Activated CD8-positive, alpha-beta memory T cell treated with anti-CD3 and anti-CD28 coated beads for 48 hours (primary cell): ENCODE measurements at regions not wholly inside any gene's neighbourhood (a gene's known extent, or its start where the extent isn't known, plus 50 kb on each side); places are given as distances from the start of the nearest gene placed in this dataset.

Source experiments
- DNase-seq, 3 experiments: peaks; one replicate each; pipeline ENCODE4 v3.0.0-alpha.2; 2020; ENCODE audit warnings: low read depth in 2 of 3, low spot score in 2 of 3

DNA sequence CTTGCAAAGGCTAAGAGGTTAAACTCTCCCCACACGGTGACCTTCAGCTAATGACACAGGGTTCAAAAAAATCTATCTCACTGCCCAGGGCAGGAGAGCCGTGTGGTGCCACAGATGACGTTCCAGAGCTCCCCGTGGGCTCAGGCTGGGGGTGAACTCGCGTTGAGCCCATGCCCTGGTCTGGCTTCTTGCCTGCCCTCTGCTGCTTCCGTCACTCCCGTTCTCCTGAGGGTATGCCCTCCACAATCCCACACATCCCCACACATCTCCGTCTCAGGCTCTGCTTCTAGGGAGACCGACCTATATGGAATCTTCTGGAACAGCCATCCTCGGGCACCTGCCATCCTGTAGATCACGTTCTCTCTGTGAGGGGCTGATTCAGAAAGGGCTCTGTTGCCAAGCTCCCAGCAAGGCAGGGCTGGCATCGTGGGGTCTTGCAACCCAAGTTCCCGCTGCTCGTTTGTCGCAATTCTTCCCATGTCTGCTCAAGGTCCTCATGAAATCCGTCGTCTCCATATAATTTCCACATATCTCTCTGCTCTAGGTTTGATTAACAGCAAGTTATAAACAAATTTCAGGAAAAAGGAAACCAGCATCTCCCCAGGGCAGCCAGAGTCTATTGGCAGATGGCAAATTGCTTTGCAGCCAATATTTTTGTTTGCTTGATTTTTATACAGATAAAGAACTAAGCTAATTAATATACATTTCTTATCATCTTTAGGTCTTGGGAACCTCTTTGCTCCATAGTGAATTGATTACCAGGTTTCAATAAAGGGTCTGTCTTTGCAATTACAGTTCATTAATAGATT, 278.2 kb downstream of the PTPRU start:
- DNase-seq, result no peak

DNA sequence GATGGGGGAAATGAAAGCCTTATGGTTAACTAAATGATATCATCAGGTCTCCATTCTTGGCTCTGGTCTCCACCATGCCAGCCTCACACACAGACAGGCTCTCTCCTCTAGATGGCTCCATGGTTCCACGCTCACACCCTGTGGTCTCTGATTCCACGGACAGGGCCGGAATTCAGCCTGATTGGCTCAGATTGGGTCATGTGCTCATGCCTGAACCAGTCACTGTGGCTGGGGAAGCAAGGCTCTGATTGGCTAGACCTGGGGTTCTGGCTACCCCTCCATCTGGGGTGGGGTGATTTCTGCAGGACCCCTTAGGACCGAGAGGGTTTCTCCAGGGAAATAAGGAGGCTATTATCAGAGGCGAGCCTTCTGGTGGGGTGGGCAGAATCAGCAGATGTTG, 277.0 kb downstream of the PTPRU start:
- DNase-seq, result no peak

DNA sequence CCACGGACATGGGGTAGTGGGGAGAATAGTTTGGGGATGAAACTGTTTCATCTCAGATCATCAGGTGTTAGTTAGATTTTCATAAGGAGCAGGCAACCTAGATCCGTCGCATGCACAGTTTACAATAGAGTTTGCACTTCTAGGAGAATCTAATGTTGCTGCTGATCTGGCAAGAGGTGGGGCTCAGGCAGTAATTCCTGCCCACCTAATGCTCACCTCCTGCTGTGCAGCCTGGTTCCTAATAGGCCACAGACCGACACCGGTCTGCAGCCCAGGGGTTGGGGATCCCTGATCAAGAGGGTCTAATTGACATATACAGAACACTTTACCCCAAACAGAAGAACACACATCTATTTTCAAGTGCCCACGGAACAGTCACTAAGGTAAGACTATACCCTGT, 275.1 kb downstream of the PTPRU start:
- DNase-seq, result no peak

DNA sequence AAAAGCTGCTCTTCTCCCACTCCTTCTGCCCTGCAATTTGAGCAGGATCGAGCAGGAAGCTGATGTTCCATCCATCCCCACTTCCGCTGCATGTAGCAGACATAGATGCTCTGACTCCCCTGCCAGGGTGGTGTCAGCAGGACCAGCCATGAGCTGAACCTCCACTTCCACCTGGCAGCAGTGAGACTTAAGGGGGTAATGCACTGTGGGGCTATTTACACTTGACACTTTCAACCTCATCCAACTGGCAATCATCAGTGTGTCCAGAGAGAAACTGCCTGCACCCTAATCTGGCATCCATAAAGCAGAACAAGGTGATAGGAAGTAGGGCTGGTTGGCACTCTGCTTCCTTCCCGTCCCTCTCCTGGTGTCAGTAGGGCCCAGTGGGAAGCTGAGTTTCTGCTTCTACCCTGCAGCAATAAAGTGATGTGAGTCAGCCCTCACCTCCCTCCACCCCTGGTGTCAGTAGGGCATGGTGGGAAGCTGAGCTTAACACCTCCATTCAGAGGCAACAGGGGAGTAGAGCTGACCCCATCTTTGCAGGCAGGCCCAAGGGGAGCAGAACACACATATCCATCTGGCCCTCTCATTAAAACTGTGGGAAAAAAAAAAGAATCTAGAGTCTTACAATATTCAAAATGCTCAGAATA, 272.3 kb downstream of the PTPRU start:
- DNase-seq, result no peak

DNA sequence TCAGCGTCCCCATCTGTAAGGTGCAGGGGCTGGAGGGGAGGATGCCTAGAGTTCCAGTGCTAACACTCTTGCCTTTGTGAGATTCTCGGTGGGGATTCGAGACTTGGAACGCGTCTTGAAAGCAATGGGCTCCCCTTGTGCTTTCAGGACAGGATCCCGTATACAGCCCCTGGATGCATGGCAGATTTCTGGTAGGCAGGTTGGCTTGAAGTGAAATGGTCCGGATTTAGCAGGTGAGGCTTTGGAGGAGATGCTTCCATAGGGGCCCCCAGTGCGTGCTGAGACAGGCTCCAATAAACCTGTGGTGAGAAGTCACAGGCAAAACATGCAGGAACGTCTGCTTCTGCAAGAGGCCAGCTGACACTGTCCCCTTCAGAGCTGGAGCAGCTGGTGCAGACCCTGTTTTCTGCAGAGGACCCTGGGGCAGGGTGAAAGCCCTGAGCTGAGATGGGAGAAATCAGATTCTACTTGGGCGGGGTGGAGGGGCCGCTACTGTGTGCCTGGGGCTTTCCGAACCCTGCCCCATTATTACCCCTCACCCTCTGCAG, 270.4 kb downstream of the PTPRU start:
- no peak for DNase-seq

DNA sequence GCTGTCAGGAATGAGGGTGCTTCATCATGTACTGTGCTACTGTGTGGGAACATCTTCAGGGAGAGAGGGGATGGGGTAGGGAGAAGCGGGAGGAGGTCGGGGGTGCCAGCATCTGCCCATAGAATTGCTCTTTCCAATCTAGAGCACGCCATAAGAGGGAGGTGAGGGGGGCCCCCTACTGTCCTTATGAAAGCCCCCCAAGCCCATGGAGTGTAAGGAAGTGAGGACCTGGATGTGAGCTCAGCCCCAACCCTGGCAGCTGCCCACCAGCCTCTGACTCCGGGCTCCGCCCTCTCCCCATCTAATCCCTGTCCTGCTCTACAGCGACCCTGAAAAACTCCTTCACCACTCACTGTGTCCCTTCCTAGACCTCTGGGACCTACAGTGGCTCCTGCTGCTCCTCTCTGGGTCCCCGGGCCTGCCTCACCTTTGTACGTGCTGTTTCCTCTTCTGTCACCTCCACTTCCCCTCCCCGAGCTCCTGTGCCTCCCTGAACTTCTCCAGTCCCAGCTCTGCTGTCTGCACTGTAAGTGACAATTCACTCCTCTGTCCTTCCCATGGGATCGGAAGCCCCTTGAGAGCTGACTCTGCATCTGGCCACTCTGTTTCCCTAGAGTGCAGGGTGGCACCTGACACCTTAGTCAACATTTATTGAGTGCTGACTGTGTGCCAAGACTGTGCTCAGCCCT, 269.4 kb downstream of the PTPRU start:
- no peak for DNase-seq

DNA sequence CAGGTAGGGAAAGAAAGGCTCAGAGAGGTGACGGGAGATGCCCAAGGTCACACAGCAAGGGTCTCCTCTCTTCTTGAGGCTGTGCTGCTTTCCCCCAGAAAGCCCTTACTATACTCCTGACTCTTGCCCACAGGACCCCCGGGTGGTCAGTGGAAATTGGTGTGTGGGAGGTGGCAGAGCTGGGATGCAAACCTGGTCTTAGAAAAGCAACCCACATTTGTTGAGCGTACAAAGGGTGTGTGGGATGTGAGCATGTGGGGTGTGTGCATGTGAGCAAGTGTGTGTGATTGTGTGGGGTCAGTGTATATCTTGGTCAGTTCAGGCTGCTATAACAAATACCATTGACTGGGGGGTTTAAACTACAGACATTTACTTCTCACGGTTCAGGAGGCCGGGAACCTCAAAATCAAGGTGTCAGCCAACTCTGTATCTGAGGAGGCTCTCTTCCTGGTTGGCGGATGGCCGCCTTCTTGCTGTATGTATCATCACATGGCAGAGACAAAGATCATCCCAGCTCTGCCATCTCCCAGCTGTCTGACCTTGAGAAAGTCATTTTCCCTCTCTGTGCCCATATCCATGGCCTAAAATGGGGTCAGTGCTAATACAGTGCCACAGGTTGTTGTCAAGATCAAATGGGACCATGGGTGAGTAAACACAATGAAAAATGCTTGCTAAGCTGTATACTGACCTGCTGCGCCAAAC, 268.5 kb downstream of the PTPRU start:
- no peak for DNase-seq

DNA sequence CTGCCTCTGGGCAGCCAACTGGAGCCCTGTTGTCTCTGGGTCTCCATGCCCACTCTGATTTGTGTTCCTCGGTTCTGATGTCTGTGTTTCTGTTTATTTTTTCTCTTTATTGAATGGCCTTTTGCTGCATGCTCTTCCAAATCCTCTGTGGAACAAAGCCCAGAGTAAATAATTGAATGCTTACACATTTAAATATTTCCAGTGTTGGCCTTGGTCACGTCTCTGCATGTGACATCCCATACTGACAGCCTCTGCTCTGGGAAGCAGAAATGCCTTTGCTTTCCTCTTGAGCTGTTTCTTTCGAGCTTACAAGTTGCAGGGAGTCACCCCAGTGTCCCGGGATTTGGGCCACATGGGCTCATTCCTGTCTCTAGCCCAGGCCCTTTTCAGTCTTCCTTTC, 267.9 kb downstream of the PTPRU start:
- DNase-seq, result no peak

DNA sequence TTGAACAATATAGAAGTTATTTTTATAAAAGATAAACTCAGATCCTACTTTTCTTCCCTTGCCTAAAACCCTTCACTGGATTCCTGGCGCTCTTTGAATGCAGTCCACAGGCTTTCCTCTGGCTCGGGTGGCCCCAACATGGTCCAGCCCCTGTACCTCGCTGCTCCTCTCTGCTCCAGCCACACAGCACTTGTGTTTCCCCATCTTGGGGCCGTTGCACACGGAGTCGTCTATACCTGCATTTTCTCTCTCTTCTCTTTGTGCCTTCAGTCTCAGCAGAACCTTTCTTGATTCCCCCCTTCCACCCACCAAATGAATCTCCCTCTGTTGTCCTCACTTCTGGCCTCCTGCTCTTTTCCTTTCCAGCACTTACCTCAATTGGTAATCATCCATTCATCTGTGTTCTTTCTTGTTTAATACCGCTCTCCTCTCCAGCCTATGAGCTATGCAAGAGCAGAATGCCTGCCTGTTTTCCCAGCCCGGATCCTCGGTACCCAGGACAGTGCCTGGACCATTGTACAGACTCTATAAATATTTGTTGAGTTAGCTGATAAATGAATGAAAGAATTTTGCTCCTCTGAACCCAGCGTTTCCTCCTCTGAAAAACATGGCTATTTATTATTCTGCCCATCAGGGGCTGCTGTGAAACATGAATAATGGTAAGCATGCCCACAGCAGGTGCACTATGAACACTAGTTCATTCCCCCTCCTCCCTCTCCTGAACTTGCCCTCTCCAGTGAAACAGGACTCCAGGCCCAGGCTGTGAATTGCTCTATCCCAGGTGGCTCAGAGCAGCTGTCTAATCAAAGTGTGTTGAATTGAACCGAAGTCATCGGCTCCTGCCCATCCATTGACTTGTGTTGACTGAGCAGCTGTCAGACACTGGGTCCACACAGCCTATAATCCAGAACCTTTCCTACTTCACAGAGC, 266.9 kb downstream of the PTPRU start:
- DNase-seq, result no peak

DNA sequence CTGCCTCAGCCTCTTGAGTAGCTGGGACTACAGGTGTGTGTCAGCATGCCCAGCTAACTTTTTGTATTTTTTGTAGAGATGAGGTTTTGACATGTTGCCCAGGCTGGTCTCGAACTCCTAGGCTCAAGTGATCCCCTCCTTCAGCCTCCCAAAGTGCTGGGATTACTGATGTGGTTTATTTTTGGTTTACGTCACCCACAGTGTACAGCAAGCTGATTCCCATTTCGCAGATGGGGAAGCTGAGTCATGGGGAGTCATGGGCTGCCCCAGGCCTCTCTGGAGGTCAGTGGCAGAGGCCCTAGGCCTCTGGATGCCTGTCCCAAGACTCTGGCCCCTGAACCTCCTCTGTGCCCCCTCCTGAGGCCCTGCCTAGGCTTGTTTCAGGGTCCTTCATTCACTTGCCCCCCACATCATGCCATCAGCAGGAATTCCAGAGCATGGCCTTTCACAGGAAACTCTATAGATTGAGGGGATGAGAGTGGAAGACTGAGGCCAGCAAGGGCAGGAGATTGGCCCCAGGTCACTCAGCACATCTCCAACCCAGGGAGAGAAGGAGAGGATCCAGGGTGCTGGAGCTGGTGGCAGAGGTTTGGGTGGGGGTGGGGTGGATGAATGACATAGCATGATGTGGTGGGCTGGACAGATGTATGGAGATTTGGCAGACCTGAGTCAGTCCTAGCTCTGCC, 266.0 kb downstream of the PTPRU start:
- no peak for DNase-seq

DNA sequence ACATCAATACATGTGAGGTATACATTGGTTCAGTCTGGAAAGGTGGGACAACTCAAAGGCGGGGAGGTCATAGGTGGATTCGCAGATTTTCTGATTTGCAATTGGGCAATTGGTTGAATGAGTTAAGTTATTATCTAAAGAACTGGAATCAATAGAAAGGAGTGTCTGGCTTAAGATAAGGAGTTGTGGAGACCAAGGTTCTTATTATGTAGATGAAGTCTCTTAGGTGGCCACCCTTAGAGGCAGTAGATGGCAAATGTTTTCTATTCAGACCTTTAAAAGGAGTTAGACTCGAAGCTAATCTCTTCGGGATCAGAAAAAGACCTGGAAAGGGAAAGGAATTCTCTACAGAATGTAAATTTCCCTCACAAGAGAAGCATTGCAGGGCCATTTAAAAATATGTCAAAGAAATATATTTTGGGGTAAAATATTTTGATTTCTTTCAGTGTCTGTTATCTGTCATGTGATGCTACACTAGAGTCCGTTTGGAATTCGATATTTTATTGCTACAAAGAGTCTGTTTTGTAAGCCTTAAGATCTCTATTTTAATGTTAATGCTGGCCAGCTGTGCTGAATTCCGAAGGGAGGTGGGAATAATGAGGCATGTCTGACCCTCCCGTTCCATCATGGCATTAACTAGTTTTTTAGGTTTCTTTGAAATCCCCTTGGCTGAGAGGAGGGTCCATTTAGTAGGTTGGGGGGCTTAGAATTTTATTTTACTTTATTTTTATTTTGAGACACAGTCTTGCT, 265.1 kb downstream of the PTPRU start:
- DNase-seq, result no peak

DNA sequence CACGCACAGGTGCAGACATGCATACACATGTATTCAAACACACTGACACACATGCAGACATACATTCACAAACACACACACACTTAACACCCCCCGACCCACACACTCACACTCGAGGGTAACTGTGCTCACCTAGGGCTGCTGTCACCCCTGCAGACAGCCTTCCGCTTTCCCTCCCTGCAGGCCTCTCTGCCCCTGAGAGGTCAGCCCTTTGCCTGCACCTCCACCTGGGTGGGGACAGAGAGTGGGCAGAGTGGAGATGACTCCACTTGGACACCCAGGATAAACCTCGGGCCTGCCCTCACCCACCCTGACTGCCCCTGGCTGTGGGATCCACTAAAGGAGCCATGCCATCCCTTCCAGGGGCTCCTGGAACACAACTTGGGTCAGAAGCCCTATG, 264.3 kb downstream of the PTPRU start:
- DNase-seq, result no peak

DNA sequence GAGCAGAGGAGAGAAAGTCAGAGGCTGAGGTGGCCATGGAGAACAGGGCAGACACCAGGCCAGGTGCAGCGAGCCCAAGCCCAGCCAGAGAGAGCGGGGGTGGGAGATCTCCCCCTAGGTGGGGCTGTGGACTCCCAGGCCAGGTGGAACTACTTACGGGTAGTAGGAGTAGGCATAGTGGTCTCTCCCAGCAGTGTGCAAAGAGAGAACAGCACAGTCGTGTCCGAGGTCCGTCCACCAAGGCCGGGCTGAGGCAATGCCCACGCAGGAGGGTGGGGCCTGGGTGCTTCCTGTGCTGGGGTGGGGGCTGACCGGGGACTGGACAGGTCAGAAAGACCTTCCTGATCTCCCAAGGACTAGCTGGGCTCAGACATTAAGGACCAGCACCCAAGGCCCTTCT, 263.7 kb downstream of the PTPRU start:
- DNase-seq, result no peak

DNA sequence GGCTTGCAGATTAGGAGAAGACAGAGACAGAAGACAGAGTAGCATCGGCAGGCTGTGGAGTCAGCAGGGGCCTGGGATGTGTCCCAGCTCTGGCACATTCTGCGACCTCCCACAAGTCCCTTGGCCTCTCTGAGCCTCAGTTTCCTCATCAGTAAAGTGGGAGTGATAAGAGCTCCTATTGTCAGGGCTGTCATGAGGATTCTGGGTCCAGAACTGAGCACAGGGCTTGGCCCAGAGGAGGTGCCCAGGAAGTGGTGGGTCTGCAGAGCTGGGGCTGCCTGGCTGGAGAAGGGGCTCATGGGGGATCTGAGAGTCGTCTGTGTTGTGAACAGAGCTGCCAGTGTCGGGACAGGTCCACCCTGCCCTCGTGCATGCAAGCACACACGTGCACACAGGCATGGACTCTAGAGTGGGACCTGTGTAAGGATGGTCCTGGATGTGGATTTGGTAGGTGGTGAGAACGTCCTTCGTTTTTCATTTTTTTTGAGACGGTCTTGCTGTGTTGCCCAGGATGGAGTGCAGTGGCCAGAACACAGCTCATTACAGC, 262.9 kb downstream of the PTPRU start:
- DNase-seq, result no peak

DNA sequence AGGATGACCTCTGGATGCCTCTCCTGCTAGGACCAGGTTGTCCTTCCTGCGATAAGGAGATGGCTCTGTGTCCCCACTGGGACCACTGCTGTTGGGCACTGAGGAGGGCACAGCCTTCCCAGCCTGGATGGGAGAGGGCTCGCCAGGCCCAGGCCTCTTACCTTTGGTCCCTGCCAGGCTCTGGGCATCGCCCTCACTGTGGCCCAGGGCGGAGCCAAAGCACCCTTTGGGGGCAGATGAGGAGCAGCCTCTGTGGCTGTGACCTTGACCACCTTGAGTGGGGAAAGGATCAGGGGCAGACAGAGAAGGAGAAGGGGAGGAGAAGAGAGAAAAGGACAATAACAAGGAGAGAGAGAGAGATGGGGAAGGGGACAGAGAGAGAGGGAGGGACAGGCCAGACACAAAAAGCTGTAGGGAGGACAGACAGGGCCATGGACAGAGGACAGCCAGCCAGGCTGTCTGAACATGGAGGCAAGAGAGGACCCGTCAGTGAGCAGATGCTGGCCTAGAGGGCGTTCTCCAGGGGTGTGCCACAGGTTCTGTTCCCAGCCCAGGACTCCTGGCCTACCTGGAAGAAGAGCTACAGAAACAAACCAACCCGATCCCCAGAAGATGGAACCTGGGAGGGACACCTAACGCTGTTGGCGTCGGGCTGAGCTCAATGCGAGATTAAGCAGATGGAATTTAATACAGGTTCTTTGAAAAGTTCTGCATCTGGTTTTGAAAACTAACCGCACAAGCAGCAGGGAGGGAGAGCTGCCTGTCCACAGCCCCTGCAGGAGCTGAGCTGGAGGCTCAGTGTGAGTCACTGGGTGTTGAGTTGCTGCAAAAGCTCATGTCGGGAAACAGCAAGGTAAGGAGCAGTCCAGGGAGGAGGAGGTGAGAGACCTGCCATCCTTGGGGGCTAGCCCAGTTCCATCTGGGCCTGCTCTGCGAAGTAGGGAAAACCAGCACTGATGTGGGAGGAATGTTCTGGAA, 262.1 kb downstream of the PTPRU start:
- no peak for DNase-seq

DNA sequence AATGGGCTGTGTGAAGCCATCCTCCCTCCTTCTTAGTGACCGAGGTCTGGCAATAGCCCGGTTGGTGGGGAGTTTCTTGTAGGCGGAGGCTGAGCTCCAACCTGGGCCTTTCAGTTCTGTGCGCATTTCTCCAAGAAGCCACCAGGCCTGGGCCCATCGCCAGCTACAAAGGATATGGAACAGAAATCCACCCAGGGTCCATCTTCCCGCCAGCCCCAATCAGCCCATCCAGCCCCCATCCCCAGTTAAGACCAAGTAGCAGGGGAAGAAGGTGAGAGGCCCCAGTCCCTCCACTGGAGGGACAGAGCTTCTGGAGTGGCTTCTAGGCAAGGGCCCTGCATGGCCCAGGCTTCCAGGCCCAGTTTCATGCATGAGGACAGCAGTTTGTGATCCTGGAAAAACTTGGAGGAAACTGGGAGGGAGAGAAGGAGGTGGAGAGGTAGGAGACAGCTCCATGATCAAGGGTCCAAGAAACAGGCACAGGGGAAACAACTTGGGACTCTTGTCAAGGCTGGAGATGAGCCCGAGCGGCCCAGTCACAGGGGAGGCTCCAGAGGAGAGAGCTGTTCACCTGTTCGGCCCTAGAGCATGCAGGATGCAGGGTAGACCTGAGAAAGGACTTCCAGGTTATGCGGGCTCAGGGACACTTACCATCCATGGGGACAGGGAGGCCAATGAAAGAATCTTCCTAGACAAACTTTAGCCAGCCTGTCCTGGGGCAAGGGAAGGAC, 261.2 kb downstream of the PTPRU start:
- DNase-seq, result no peak

DNA sequence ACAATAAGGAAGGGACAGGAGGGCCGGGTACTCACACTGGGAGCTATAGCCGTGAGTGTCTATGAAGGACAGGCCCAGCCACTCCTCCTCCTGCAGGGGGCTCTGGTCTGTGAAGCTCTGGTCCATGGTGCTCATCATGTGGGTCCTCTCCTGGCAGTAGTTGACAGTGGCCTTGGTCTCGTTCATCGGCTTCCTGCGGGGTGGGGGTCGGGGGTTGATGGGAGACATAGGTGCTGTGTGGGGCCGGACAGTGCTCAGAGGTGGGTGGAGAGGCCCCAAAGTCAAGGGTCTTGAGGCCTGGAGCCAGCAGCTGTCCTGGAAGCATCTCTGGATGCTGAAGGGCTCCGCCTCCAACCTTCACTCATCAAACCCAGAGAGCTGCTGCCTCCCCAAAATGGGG, 260.4 kb downstream of the PTPRU start:
- DNase-seq, result no peak
